Muscle layer of colon (tissue), 2 donors: ENCODE measurements at regions not wholly inside any gene's neighbourhood (a gene's known extent, or its start where the extent isn't known, plus 50 kb on each side); places are given as distances from the start of the nearest gene placed in this dataset.

Source experiments
- H3K27ac ChIP-seq: one replicate; pipeline ENCODE4 v1.7.0; 2013; ENCODE audit warnings: low read depth, mild to moderate bottlenecking, low read length, moderate library complexity
- H3K27me3 ChIP-seq, 2 donors: one replicate each; pipeline ENCODE4 v1.7.0; 2013; ENCODE audit warnings: low read length in 2 of 2, mild to moderate bottlenecking in 2 of 2; ENCODE audit not compliant: insufficient read depth in 2 of 2, control insufficient read depth in 1 of 2
- H3K36me3 ChIP-seq: one replicate; pipeline ENCODE4 v1.7.0; 2013; ENCODE audit warnings: mild to moderate bottlenecking, low read length; ENCODE audit not compliant: insufficient read depth
- H3K4me1 ChIP-seq: one replicate; pipeline ENCODE4 v1.7.0; 2013; ENCODE audit warnings: mild to moderate bottlenecking, low read length; ENCODE audit not compliant: insufficient read depth
- H3K4me3 ChIP-seq, 2 donors: one replicate each; pipeline ENCODE4 v1.7.0; 2013; ENCODE audit warnings: low read length in 2 of 2, low read depth in 1 of 2, mild to moderate bottlenecking in 1 of 2, moderate library complexity in 1 of 2
- H3K9ac ChIP-seq: one replicate; pipeline ENCODE4 v1.7.0; 2013; ENCODE audit warnings: low read length
- H3K9me3 ChIP-seq: one replicate; pipeline ENCODE4 v1.7.0; 2013; ENCODE audit warnings: mild to moderate bottlenecking, low read length
- donor health status: abdominal sarcoma.
- donor health status: Adenocarcinoma of cecum.

DNA sequence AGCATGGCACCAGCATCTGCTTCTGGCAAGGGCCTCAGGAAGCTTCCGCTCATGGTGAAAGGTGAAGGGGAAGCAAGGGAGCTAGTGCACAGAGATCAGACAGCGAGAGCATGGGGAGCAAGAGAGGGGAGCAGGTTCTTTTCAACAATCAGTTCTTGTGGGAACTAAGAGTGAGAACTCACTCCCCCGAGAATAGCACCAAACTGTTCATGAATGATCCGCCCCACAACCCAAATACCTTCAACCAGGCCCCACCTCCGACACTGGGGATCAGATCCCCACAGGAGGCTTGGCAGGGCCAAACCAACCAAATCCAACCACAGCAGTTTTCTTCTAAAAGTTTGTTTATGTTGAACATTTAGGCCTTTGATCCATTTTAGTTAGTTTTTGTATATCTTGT, 69.7 kb upstream of the BHLHE23 start:
- Histone ChIP-seq H3K27ac (no peak overlapping the region), H3K36me3 (no peaks in the 10 kb centered on the region), H3K4me1 (no peaks in the 10 kb centered on the region), H3K9me3 (no peaks in the 10 kb centered on the region), H3K9ac (no peak overlapping the region), H3K27me3 (peaks cover 0 to 28% of the 10 kb centered on the region in 2 donors), H3K4me3 (no peak overlapping the region)

- H3K4me1 ChIP-seq: no peaks in the 10 kb centered on the region
- peaks cover 9 to 32% of the 10 kb centered on the region in 2 donors for H3K27me3 ChIP-seq
- no peak overlapping the region for H3K4me3 ChIP-seq
- no peak overlapping the region for H3K9ac ChIP-seq
- no peak overlapping the region for H3K27ac ChIP-seq
- no peaks in the 10 kb centered on the region for H3K36me3 ChIP-seq
- no peaks in the 10 kb centered on the region for H3K9me3 ChIP-seq
These were observed 67.9 kb upstream of the BHLHE23 start for GRCh38 chr20:63074631-63075030.

GRCh38 chr20:63074182-63074581, 67.4 kb upstream of the BHLHE23 start:
- H3K27ac ChIP-seq: no peak overlapping the region
- no peaks in the 10 kb centered on the region for H3K36me3 ChIP-seq
- no peak overlapping the region for H3K9ac ChIP-seq
- H3K4me3 ChIP-seq: no peak overlapping the region
- peaks cover 9 to 36% of the 10 kb centered on the region in 2 donors for H3K27me3 ChIP-seq
- H3K9me3 ChIP-seq: no peaks in the 10 kb centered on the region
- H3K4me1 ChIP-seq: no peaks in the 10 kb centered on the region

GRCh38 chr20:63073738-63074065, 66.9 kb upstream of the BHLHE23 start:
- Histone ChIP-seq H3K4me1 (no peaks in the 10 kb centered on the region), H3K4me3 (no peak overlapping the region), H3K9me3 (no peaks in the 10 kb centered on the region), H3K27me3 (peaks cover 9 to 39% of the 10 kb centered on the region in 2 donors), H3K9ac (no peak overlapping the region), H3K36me3 (no peaks in the 10 kb centered on the region), H3K27ac (no peak overlapping the region)

DNA sequence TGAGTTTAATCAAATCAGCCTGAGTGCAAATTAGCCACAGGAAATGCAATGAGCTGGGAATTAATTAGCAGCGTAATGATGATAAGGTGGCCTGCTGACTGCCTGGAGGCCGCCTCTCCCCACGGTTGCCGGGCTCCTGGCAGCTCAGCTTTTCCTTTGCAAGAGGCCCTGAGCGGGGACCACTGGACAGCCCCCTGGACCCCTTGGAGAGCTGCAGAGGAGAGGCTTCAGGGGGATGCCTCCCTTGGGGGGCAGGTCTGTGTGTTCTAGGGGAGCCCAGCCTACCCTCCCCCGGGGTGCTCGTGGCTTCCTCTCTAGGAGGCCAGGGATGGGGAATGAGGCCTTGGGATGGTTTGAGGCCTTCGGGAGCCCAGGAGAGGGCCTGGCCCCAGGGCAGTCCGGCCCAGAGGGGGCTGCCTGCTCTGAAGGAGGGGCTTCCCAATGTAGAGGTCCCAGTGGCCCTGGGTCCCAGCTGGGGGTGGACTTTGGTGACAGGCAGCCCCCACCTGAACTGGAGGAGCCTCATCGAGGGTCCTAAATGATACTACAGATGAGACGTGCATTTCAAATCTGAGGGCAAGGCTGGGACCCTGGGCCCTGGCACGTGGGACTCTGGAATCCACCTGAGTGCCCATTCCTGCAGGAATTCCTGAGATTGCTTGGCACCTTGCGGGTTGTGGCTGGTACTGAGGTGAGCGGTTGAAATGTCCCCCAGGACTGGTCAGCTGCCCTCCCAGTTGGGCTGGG, 66.4 kb upstream of the BHLHE23 start:
- Histone ChIP-seq H3K4me3 (no peak overlapping the region), H3K36me3 (no peaks in the 10 kb centered on the region), H3K27me3 (peaks cover 9 to 41% of the 10 kb centered on the region in 2 donors), H3K9me3 (no peaks in the 10 kb centered on the region), H3K4me1 (no peaks in the 10 kb centered on the region), H3K9ac (no peak overlapping the region), H3K27ac (no peak overlapping the region)

DNA sequence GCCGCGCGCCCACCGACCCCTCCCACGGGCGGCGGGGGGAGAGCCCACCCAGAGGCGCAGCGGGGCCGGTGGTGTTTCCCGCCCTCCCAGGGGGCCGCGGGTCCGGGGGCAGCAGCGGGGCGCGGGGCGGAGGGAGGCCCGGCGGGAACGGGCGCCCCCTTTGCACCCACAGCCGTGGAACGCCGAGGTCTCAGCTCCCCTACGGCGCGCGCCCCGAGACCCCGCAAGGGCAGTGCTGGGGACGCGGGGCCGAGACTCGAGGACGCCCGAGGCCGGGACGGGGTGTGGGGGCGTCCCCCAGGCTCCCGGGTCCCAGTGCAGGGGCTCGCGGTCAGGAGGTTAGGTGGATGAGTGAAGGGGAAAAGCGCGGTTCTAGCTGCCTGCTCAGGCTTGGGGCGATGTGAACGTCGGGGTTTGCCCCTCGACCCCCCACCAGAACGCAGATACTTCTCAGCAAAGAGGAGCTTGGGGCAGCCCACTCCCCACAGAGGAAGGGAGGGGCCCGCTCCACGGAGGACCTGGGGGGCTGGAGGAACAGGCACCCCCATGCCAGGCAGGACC, 65.5 kb upstream of the BHLHE23 start:
- no peaks in the 10 kb centered on the region for H3K4me1 ChIP-seq
- peaks cover 9 to 45% of the 10 kb centered on the region in 2 donors for H3K27me3 ChIP-seq
- no peaks in the 10 kb centered on the region for H3K9me3 ChIP-seq
- no peak overlapping the region for H3K4me3 ChIP-seq
- H3K36me3 ChIP-seq: no peaks in the 10 kb centered on the region
- H3K9ac ChIP-seq: no peak overlapping the region
- no peak overlapping the region for H3K27ac ChIP-seq

DNA sequence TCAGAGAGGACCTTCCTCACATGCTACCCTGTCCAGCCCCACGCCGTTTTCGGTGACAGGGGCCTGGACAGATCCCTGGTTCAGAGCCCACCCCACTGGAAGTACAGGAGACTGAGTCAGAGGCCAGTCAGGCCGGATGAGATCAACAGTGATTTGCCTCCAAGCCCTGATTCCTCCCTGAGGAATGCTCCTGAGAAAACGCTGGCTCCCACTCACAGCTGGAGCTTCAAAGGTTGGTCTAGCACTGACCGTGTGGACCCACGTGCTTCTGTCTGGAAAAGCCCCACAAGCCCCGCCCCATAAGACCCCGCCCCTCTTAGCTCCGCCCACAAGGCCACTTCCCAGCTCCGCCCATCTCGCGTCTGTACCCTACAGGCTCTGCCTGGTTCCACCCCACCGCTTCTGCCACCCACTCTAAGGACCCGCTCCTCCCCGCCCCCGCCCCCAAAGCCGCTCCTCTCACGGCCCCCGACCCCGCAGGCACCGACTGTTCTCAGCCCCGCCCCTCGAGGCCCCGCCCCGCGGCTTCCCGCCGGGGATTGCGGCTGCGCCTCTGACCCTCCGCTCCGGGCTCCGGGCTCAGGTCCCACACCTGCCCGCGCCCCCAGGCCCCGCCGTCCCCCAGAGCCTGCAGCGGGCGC, 64.9 kb upstream of the BHLHE23 start:
- no peaks in the 10 kb centered on the region for H3K36me3 ChIP-seq
- H3K9ac ChIP-seq: no peak overlapping the region
- H3K9me3 ChIP-seq: no peaks in the 10 kb centered on the region
- H3K27ac ChIP-seq: no peak overlapping the region
- H3K4me3 ChIP-seq: no peak overlapping the region
- H3K4me1 ChIP-seq: no peaks in the 10 kb centered on the region
- peaks cover 9 to 45% of the 10 kb centered on the region in 2 donors for H3K27me3 ChIP-seq

DNA sequence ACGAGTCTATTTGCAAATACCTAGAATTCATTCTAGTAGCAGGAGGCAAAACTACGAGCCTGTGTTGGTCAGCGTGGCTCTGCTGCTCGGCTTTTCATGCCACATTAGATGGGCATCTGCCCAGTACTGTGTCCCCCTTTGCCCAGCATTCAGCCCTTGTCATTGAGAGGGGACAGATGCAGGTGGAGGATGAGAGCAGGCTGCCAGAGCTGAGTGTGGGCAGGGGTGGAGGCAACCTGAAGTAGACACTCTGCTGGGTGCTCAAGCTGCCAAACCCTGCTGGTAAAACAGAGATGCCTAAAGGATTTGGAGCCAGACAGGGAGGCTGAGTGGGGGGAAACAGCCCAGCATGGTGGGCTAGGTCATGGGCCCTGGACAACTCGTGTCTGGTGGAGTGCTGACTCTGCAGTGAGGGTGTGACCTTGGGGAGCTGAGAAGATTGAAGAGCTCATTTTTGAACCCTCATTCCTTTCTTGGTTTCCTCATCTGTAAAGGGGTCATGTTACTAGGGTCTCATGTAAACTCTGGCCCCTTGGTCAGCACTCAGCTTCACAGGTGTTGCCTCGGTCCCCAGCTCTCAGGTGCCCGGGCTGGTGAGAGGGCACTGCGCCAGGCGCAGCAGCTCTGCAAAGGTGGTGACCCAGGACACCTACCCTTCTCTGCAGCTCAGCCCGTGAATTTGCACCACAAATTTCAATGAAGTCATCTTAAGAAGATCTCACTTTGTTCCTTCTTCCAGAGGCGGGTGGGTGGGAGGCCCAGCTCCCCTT, 64.2 kb upstream of the BHLHE23 start:
- Histone ChIP-seq H3K9me3 (no peaks in the 10 kb centered on the region), H3K27ac (no peak overlapping the region), H3K4me1 (no peaks in the 10 kb centered on the region), H3K9ac (no peak overlapping the region), H3K36me3 (no peaks in the 10 kb centered on the region), H3K4me3 (no peak overlapping the region), H3K27me3 (peaks cover 9 to 45% of the 10 kb centered on the region in 2 donors)

DNA sequence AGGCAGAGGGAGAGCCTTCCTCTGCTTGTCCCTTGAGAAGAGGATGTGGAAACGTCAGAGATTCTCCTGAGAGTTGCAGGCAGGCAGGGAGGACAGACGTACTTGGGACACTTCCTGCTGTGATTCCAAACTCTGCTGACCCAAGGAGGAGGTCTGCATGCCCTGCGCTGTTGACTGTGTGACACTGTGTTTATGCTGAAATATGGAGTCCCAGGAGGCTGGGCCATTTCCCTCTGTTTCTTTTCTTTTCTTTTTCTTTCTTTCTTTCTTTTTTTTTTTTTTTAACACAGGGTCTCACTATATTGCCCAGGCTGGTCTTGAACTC, 63.5 kb upstream of the BHLHE23 start:
- Histone ChIP-seq H3K4me1 (no peaks in the 10 kb centered on the region), H3K9me3 (no peaks in the 10 kb centered on the region), H3K9ac (no peak overlapping the region), H3K4me3 (no peak overlapping the region), H3K27me3 (peaks cover 9 to 45% of the 10 kb centered on the region in 2 donors), H3K27ac (no peak overlapping the region), H3K36me3 (no peaks in the 10 kb centered on the region)

DNA sequence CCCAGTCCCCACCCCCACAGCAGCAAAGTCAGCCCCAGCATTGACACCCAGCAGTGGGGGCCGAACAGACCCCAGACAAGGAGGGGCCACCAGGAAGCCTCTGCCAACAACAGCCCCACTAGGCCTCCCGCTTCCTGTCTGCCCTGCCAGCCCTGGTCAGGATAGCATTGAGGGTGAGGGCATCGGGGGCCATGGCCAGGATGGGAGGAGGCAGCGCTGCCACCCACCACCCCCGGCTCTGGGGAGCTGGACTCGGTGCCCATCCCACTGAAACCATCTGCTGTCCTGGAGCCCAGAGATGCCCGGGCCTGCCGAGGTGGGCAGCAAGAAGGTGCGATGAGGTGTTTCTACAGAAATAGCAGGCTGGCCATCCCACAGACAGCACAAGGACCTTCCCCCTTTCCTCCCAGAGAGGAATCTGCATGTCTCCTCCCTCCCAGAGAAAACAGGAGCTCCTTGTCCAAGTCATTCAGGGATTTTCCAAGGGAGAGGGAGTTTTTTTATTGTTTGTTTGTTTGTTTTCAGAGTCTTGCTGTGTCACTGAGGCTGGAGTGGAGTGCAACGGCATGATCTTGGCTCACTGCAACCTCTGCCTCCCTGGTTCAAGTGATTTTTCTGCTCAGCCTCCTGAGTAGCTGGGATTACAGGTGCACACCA, 62.1 kb upstream of the BHLHE23 start:
- Histone ChIP-seq H3K4me3 (no peak overlapping the region), H3K9ac (no peak overlapping the region), H3K27me3 (peaks cover 9 to 52% of the 10 kb centered on the region in 2 donors), H3K27ac (no peak overlapping the region), H3K36me3 (no peaks in the 10 kb centered on the region), H3K4me1 (no peaks in the 10 kb centered on the region), H3K9me3 (no peaks in the 10 kb centered on the region)
